ENCODE measurements at regions not wholly inside any gene's neighbourhood (a gene's known extent, or its start where the extent isn't known, plus 50 kb on each side); places are given as distances from the start of the nearest gene placed in this dataset.
"Not testable (repeated sequence)": the region's sequence is repeated elsewhere in the genome, so short reads cannot be mapped to it uniquely, and the experiment has no call there.

- no peak for DNase-seq
Measured at GRCh38 chr7:39825401-39825980, 124.6 kb upstream of the CDK13 start.

- no peak for DNase-seq
Measured at GRCh38 chr7:39826166-39826565, 123.9 kb upstream of the CDK13 start.

- DNase-seq, result peak in 2 of 3 experiments; percentile 31 to 75
Measured at GRCh38 chr7:39827571-39827970, 122.5 kb upstream of the CDK13 start.

- no peak for DNase-seq
Measured at GRCh38 chr7:39829028-39829427, 121.0 kb upstream of the CDK13 start.

- no peak for DNase-seq
Measured at GRCh38 chr7:39832519-39833085, 117.5 kb upstream of the CDK13 start.

- peak; percentile 52 to 88 (median 88) for DNase-seq
Measured at GRCh38 chr7:39833180-39833799, 116.8 kb upstream of the CDK13 start.

GRCh38 chr7:39833865-39834634, 116.0 kb upstream of the CDK13 start:
- DNase-seq, result not testable (repeated sequence)

GRCh38 chr7:39838326-39838725, 111.7 kb upstream of the CDK13 start:
- peak in 2 of 3 experiments; percentile 59 to 90 for DNase-seq

GRCh38 chr7:39845006-39845405, 105.0 kb upstream of the CDK13 start:
- no peak for DNase-seq

GRCh38 chr7:39847227-39847626, 102.8 kb upstream of the CDK13 start:
- DNase-seq, result no peak

- no peak for DNase-seq
Measured at GRCh38 chr7:39851466-39852045, 98.5 kb upstream of the CDK13 start.

- not testable (repeated sequence) for DNase-seq
Measured at GRCh38 chr7:39854616-39855324, 95.3 kb upstream of the CDK13 start.

GRCh38 chr7:39855325-39855674, 94.8 kb upstream of the CDK13 start:
- no peak for DNase-seq

- peak in 1 of 3 experiments; percentile 24 for DNase-seq
Measured at GRCh38 chr7:39863675-39864322, 86.3 kb upstream of the CDK13 start.

GRCh38 chr7:39869888-39870522, 80.1 kb upstream of the CDK13 start:
- DNase-seq, result not testable (repeated sequence)

- DNase-seq, result not testable (repeated sequence)
Measured at GRCh38 chr7:39871610-39872009, 78.4 kb upstream of the CDK13 start.

- no peak for DNase-seq
Measured at GRCh38 chr7:39880556-39880955, 69.5 kb upstream of the CDK13 start.

- no peak for DNase-seq
Measured at GRCh38 chr7:39882148-39882784, 67.8 kb upstream of the CDK13 start.

- no peak for DNase-seq
Measured at GRCh38 chr7:39883812-39884390, 66.2 kb upstream of the CDK13 start.

- no peak for DNase-seq
Measured at GRCh38 chr7:39888171-39888853, 61.7 kb upstream of the CDK13 start.
